Epithelial cell of esophagus (primary cell): ENCODE measurements at regions not wholly inside any gene's neighbourhood (a gene's known extent, or its start where the extent isn't known, plus 50 kb on each side); places are given as distances from the start of the nearest gene placed in this dataset.

ENCODE experiments used
- DNase-seq: peaks from one replicate; pipeline ENCODE4 v3.0.0; 2010; ENCODE audit warnings: low read depth
- H3K4me3 ChIP-seq: 2 replicates; pipeline ENCODE4 v1.5.1; 2011; ENCODE audit warnings: mild to moderate bottlenecking, low read length, control low read depth
- TF ChIP-seq, protein P1 (sequence below): IDR thresholded peaks from 2 replicates; pipeline ENCODE4 v1.5.1; 2011; ENCODE audit warnings: low read depth, mild to moderate bottlenecking, low read length, control low read depth, inconsistent platforms; ENCODE audit not compliant: insufficient read depth; ENCODE audit errors: missing control alignments

DNA sequence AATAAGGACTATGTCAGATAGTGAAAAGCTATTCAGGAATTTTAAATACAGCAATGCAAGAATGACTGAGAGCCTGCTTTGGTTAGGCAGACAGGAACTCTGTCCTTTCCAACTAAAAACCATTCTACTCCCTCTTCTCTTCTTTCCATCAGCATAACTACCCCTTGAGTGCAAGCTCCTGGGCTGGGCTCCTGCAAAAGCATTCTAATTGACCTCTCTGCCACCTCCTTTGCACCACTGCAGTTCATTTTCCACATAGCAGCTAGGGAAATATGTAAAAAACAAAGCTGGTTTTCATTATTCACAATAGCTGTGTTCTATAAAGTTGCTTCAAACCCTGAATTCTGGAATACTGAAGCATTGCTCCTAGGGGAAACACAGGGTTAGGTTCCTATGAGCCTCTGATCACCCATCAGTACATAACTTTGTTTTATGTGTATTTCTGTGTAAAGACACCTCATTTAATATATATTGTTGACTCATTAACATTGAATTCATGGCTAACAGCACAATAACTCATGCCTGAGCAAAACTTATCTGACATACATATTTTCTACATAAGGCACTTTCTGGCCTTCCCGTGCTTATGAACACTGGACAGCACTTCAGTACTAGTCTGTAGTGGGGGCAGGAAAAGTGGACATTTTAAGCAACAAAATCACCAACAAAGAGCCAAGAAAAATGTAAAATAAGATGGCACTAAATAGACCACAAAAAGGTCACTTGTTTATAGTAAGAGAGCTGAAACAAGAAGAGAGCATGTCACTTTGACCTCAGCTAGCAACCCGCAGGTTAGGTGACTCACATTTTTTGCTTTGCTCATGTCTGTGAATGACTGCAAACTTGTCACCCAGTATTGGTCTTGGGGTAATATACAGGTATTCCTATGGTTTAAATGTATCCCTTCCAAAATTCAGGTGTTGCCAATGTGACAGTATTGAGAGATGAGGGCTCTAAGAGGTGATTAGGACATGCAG lies 57.9 kb upstream of the IRF2BP2 start:
- TF ChIP-seq, protein P1, sequence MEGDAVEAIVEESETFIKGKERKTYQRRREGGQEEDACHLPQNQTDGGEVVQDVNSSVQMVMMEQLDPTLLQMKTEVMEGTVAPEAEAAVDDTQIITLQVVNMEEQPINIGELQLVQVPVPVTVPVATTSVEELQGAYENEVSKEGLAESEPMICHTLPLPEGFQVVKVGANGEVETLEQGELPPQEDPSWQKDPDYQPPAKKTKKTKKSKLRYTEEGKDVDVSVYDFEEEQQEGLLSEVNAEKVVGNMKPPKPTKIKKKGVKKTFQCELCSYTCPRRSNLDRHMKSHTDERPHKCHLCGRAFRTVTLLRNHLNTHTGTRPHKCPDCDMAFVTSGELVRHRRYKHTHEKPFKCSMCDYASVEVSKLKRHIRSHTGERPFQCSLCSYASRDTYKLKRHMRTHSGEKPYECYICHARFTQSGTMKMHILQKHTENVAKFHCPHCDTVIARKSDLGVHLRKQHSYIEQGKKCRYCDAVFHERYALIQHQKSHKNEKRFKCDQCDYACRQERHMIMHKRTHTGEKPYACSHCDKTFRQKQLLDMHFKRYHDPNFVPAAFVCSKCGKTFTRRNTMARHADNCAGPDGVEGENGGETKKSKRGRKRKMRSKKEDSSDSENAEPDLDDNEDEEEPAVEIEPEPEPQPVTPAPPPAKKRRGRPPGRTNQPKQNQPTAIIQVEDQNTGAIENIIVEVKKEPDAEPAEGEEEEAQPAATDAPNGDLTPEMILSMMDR = no peak
- no peak for DNase-seq
- no peak overlapping the region for H3K4me3 ChIP-seq

DNA sequence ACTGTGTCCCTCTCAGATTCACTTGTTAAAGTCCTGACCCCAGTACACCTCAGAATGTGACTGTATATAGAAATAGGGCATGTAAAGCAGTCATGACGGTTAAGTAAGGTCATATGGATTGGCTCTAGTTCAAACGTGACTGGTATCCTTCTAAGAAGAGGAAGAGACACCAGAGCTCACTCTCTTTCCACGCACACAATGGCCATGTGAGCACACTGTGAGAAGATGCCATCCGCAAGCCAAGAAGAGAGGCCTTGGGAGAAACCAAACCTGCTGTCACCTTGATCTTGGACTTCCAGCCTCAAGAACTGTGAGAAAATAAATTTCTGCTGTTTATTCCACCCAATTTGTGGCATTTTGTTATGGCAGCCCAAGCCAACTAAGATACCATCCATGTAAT lies 56.8 kb upstream of the IRF2BP2 start:
- no peak for DNase-seq
- TF ChIP-seq, protein P1 = no peak
- no peak overlapping the region for H3K4me3 ChIP-seq

DNA sequence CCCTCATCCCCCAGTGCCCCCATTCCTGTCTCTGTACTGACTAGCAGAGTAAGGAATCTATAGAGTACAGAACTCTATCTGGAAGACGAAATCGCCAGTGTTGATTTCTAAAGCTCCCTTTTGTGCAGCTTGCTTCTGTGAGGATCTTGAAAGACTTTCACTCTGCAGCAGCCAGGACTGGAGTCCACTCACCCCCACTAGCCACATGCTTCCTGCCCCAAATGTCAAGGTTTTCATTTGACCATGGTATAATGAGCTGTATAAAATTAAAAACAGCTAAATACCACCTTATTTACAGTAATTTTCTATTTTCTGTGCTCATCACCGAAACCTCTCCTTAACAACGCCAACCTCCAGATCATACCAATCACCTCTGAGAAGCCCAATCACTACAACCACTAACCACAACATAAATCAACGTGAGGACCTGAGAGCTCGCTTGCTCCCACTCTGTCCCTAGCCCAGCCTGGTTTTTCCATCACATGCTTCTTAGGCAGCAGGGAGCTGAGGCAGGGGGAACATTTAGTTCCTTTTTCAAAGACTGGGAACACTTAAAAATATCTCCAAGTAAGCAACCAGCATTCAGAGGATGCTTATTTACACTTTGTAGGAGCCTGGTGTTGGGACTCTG lies 56.1 kb upstream of the IRF2BP2 start:
- DNase-seq = no peak
- no peak overlapping the region for H3K4me3 ChIP-seq
- TF ChIP-seq, protein P1 = no peak

DNA sequence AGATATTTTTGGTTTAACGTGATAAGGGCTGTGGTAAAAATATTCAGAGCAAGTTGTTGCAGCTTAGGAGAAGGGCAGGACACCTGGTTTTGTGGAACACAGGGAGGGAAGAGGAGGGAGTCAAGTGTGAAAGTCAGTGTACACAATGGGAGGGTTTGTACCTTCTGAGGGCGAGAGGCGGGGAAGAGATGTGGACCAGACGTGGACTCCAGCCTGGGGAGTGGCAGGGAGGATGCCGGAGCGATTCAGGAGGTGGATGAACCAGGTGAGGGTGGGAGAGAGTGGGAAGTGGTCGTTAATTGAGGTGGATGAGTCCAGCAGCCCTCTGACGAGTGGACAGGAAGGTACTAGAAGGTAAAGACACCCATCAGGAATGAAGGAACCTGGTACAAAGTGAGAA lies 52.2 kb upstream of the IRF2BP2 start:
- H3K4me3 ChIP-seq = no peak overlapping the region
- no peak for DNase-seq
- TF ChIP-seq, protein P1 = no peak

DNA sequence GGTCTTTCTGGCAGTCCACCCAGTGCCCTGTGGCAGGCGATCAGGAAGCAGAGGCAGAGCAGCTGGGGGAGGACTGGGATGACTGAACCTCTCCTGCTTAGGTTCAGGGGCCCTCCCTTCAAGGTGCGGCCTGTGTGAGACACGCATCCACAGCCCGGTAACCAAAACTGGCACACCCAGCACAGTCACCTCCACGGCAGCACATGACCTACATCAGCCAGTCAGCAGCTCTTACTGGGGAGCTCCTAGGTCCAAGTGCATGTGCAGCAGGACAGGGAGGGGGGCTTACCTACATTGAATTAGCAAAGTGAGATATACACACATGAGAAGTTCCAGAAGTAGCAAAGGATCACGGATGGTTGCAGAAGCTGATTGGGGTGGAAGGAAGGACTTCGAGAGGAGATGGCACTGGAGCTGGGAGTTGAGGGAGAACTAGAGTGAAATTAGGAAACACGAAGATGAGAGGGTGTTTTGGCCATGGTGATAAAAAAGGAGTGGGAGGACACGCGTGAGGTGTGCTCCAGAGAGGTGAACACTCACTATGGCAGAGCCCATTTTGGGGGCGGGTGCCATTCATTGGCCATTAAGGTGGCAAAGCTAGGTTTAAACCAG lies 51.4 kb upstream of the IRF2BP2 start:
- no peak overlapping the region for H3K4me3 ChIP-seq
- TF ChIP-seq, protein P1 = no peak
- DNase-seq = peak; percentile 93

DNA sequence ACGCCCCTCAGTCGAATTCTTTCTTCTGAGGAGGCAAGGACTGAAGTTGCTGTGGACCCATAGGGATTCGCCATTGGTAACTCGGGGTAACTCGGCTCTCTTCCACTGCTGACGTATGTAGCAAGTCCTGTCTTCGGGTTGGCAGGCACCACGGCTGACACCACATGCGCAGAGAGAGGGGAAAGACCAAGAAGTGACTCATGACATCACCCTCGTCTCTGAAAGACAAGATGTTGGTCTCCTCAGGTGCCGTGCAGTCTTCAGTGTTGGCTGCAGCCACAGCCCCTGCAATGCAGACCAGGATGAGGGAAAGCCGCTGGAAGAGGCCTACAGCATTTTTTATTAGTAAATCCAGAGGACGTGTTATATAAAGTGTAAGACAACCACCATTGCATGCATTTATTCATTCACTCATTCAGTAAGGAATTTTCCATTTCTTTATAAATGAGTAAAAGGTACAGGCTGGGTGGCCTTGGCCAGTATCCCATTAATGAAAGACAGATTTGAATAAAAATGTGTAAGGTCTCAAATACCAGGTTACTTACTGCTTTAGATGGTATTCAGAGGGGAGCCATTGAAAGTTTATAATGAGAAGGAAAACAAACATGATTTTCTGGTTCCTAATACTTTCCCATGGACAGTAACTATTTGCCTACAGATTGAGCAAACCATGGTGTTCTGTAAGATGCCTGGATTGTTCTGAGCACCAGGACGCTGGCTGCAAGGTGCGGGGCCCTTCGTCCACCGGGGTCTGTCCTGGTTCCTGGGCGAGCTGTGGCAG lies 50.7 kb upstream of the IRF2BP2 start:
- no peak overlapping the region for H3K4me3 ChIP-seq
- no peak for DNase-seq
- TF ChIP-seq, protein P1 = no peak
